ENCODE measurements at regions not wholly inside any gene's neighbourhood (a gene's known extent, or its start where the extent isn't known, plus 50 kb on each side); places are given as distances from the start of the nearest gene placed in this dataset.

DNA sequence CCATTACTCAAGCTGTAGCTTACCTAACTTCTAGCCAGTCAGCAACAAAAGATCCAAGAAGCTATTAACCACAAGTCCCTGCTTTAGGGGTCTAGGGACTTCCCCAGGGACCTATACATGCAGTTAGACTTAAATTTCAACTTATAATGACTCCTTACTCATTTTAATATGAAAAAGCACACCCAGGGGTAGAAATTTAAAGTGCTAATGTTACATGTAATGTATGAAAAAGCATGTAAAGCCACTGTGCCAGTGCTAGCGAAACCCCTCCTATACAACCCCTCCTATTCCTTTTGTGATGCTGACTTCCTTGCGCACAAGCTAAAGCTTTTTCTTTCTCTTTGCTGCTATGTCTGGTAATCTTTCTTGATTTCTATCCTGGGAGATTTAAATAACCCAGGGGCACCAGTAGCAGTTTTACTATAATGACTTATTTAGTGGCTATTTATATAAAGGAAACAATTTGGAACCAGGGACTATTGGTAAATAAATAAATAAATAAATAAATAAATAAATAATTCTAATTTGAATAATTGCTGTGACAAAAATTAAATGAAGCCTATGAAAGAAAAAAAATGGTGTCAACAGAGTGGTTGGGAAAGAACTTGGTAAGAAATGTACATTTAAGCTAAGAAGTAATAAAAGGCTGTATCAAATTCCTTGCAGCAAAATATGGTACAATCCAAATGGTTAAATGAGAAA is 110.5 kb upstream of the MAGI2 start:
- no peak for DNase-seq
- no peak overlapping the region for H3K9ac ChIP-seq (ENCODE audit: low read length)
- H4K20me1 ChIP-seq (ENCODE audit: insufficient read depth, low read length): no peaks in the 10 kb centered on the region
- no peaks in the 10 kb centered on the region for H3K79me2 ChIP-seq (ENCODE audit: low read length)
- H2AFZ ChIP-seq (ENCODE audit: low read length): no peak overlapping the region
- no peaks in the 10 kb centered on the region for H3K27me3 ChIP-seq (replicated peaks; ENCODE audit: insufficient read depth, low read length)
- H3K36me3 ChIP-seq (replicated peaks; ENCODE audit: insufficient read depth, low read length): no peaks in the 10 kb centered on the region
- no peak overlapping the region for H3K4me3 ChIP-seq (ENCODE audit: low read length)
- no peaks in the 10 kb centered on the region for H3F3A ChIP-seq (ENCODE audit: insufficient read depth, low read length)
- H3K9me2 ChIP-seq (replicated peaks; ENCODE audit: insufficient read depth, low read length): no peaks in the 10 kb centered on the region
- no peaks in the 10 kb centered on the region for H3K9me3 ChIP-seq (replicated peaks; ENCODE audit: insufficient read depth, low read length)
- H3K27ac ChIP-seq (ENCODE audit: low read length): no peak overlapping the region
- TF ChIP-seq, protein P1, sequence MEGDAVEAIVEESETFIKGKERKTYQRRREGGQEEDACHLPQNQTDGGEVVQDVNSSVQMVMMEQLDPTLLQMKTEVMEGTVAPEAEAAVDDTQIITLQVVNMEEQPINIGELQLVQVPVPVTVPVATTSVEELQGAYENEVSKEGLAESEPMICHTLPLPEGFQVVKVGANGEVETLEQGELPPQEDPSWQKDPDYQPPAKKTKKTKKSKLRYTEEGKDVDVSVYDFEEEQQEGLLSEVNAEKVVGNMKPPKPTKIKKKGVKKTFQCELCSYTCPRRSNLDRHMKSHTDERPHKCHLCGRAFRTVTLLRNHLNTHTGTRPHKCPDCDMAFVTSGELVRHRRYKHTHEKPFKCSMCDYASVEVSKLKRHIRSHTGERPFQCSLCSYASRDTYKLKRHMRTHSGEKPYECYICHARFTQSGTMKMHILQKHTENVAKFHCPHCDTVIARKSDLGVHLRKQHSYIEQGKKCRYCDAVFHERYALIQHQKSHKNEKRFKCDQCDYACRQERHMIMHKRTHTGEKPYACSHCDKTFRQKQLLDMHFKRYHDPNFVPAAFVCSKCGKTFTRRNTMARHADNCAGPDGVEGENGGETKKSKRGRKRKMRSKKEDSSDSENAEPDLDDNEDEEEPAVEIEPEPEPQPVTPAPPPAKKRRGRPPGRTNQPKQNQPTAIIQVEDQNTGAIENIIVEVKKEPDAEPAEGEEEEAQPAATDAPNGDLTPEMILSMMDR (IDR thresholded peaks at IDR 0.05; ENCODE audit: low read length): no peak
- TF ChIP-seq EZH2phosphoT487 (IDR thresholded peaks at IDR 0.05; ENCODE audit: low read length): no peak
- no peak for TF ChIP-seq EZH2 (optimal IDR thresholded peaks at IDR 0.05; ENCODE audit: low read depth, low read length)
- H3K4me1 ChIP-seq (ENCODE audit: low read length): no peaks in the 10 kb centered on the region
- no peak overlapping the region for H3K4me2 ChIP-seq (ENCODE audit: low read depth, low read length)

- TF ChIP-seq EZH2 (optimal IDR thresholded peaks at IDR 0.05; ENCODE audit: low read depth, low read length): no peak
- TF ChIP-seq, protein P1 (IDR thresholded peaks at IDR 0.05; ENCODE audit: low read length): no peak
- no peak for TF ChIP-seq EZH2phosphoT487 (IDR thresholded peaks at IDR 0.05; ENCODE audit: low read length)
- no peaks in the 10 kb centered on the region for H3K9me2 ChIP-seq (replicated peaks; ENCODE audit: insufficient read depth, low read length)
- H3K9me3 ChIP-seq (replicated peaks; ENCODE audit: insufficient read depth, low read length): no peaks in the 10 kb centered on the region
- H3K4me1 ChIP-seq (ENCODE audit: low read length): no peaks in the 10 kb centered on the region
- H3K36me3 ChIP-seq (replicated peaks; ENCODE audit: insufficient read depth, low read length): no peaks in the 10 kb centered on the region
- H3K79me2 ChIP-seq (ENCODE audit: low read length): no peaks in the 10 kb centered on the region
- H3K4me2 ChIP-seq (ENCODE audit: low read depth, low read length): no peak overlapping the region
- no peak overlapping the region for H2AFZ ChIP-seq (ENCODE audit: low read length)
- no peak overlapping the region for H3K4me3 ChIP-seq (ENCODE audit: low read length)
- no peaks in the 10 kb centered on the region for H3K27me3 ChIP-seq (replicated peaks; ENCODE audit: insufficient read depth, low read length)
- H3K9ac ChIP-seq (ENCODE audit: low read length): no peak overlapping the region
- H3K27ac ChIP-seq (ENCODE audit: low read length): no peak overlapping the region
- no peak for DNase-seq
- no peaks in the 10 kb centered on the region for H3F3A ChIP-seq (ENCODE audit: insufficient read depth, low read length)
- H4K20me1 ChIP-seq (ENCODE audit: insufficient read depth, low read length): no peaks in the 10 kb centered on the region
Observed at GRCh38 chr7:79555571-79555970, 102.1 kb upstream of the MAGI2 start.

- Histone ChIP-seq H3K9me2 (replicated peaks; ENCODE audit: insufficient read depth, low read length) (no peaks in the 10 kb centered on the region), H3K27ac (ENCODE audit: low read length) (no peak overlapping the region), H3K36me3 (replicated peaks; ENCODE audit: insufficient read depth, low read length) (no peaks in the 10 kb centered on the region), H3K4me1 (ENCODE audit: low read length) (no peaks in the 10 kb centered on the region), H3F3A (ENCODE audit: insufficient read depth, low read length) (no peaks in the 10 kb centered on the region), H3K79me2 (ENCODE audit: low read length) (no peaks in the 10 kb centered on the region), H3K27me3 (replicated peaks; ENCODE audit: insufficient read depth, low read length) (no peaks in the 10 kb centered on the region), H4K20me1 (ENCODE audit: insufficient read depth, low read length) (no peaks in the 10 kb centered on the region), H3K4me2 (ENCODE audit: low read depth, low read length) (no peak overlapping the region), H2AFZ (ENCODE audit: low read length) (no peak overlapping the region), H3K4me3 (ENCODE audit: low read length) (no peak overlapping the region), H3K9ac (ENCODE audit: low read length) (no peak overlapping the region), H3K9me3 (replicated peaks; ENCODE audit: insufficient read depth, low read length) (no peaks in the 10 kb centered on the region)
- no peak for DNase-seq
- TF ChIP-seq EZH2phosphoT487 (IDR thresholded peaks at IDR 0.05; ENCODE audit: low read length) (no peak), EZH2 (optimal IDR thresholded peaks at IDR 0.05; ENCODE audit: low read depth, low read length) (no peak)
- TF ChIP-seq, protein P1 (IDR thresholded peaks at IDR 0.05; ENCODE audit: low read length): no peak
Observed at GRCh38 chr7:79553811-79554555, 100.5 kb upstream of the MAGI2 start.
